HG03175 (cell line): ENCODE measurements at regions not wholly inside any gene's neighbourhood (a gene's known extent, or its start where the extent isn't known, plus 50 kb on each side); places are given as distances from the start of the nearest gene placed in this dataset.
"Not testable (repeated sequence)": the region's sequence is repeated elsewhere in the genome, so short reads cannot be mapped to it uniquely, and the experiment has no call there.

Experiments
- ATAC-seq: cut with Tn5 transposase; IDR thresholded peaks from one replicate; pipeline ENCODE4 v1.9.1; 2021; ENCODE audit warnings: mild to moderate bottlenecking, moderate library complexity; ENCODE audit not compliant: unreplicated experiment

DNA sequence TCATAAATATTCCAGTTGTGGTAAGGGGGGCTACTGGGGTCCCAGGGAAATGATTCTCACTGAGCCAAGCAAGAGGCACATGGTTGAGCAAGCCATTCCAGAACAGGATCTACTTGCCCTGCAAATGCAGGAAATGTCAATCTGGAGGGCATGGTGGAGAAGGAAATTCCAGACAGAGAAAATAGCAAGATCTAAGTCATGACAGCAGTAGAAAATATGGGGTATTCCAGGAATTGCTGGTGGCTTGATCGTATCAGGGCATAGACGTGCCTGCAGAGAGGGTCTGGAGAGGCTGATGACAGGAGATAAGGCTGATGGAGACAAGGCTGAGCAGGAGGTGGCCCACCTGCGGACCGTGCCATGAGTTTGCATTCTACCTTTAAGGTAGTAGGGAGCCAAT is 566.3 kb upstream of the CADM1 start:
- ATAC-seq, result no peak

DNA sequence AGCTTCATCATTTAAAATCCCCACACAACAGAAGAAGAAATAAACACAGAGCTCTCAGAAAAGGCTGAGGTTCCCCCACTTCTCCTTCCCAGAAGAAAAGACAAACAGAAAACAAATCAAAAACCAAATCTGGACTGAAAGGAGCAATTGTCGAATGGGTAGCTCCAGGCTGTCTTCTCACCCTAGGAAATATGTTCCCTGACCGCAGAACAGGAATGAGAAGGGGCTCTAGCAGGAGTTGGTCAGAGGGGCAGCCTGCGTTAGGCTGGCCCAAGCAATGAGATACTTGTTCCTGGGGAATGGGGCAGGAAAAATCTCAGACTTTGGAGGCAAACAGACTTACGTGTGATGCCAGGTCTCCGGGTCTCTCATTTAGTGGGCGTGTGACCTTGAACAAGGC is 562.6 kb upstream of the CADM1 start:
- no peak for ATAC-seq

DNA sequence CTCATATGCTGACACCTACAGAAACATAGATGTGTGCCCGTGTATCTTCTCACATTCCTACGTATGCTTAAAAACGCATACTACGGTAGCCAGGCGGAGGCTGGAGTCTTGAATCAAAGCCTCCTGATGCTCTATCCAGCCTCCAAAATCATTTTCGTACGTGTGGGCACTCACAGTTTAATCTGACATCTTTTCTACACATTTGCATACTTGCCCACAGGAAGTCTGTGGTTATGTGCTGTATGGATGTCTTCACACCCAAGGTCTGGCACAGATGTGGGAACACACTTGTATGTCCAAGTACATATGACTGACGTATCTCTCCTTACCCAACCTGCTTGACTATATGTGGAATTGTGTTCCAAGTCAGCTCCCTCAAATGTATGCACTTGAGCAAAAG is 561.8 kb upstream of the CADM1 start:
- ATAC-seq, result peak; percentile 56

DNA sequence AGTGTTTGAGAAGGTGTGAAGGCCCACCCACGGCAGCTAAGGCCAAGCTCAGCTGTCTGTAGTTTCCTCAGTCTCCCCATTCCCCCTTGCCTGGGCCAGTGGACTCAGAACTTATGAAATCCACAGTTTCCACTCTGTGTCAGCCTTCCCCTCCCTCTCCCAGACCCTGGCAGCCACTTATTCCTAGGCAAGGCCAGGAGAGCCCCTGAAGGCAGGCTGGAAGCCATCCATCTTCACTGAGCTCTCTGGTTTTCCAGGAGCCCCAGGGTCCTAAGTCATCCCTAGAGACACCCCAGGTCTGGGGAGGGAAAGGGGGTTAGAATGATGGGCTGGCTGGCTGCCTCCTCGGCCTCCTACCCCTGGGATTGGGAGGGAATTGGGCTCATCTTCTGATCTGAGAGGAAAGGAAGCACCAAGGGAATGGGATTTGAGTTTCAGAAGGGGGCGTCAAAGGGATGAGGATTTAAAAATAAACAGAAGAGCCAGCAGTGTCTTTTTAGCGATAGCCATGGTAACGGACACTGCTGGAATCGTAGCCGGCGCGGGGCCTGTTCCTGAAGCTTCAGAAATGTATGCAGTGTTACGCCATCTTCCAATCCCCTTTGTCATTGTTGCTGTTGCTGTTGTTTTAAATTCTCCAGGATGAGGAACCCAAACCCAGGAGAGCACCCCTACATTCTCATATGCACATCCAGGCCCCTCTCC is 561.1 kb upstream of the CADM1 start:
- no peak for ATAC-seq

DNA sequence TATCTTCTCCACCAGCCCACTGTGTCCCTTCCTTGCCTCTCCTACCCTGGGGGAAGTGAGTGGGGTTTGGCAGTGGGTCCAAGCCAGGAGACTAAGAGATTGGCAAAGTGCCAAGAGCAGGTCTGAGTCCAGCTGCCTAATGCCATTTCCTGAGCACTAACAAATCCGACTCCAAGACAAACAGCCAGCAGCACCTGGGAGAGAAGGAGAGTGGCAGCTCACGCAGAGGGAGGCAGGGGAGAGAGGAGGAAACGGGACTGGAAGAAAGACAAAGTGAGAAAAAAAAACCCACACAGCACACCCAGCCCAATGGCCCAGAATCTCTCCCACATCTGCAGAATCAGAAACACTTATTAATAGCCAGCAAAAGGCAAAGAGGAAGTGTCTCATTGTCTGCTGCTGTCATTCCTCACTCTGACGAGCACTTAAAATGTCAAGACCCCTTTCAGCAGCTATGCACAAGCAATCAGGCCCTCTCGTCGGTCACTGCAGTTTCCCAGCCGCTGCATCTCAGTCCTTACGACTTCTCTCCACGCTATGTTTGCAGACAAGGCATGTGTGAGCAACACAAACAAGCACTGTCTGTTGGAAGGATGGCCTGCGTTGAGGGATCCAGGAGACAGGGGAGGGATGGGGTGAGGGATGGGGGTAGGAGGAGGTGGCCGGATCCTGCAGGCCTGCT is 558.4 kb upstream of the CADM1 start:
- ATAC-seq, result no peak

DNA sequence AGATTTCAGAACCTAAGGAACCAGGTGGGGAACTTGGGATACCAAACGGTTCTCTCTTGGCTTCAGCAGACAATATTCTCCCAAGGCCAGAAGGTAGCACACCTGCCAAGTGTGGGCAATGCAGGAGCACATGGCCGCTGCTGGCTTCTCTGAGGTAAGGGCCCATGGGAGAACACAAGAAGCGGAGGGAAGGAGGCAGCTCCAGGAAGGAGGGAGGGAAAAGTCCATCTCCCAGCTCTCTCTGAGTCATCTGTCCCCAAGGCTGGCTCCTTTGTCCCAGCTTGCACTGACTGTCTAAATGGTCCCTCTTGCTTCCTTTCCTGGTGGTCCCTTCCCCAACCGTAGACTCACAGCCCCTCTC is 557.9 kb upstream of the CADM1 start:
- ATAC-seq, result no peak

DNA sequence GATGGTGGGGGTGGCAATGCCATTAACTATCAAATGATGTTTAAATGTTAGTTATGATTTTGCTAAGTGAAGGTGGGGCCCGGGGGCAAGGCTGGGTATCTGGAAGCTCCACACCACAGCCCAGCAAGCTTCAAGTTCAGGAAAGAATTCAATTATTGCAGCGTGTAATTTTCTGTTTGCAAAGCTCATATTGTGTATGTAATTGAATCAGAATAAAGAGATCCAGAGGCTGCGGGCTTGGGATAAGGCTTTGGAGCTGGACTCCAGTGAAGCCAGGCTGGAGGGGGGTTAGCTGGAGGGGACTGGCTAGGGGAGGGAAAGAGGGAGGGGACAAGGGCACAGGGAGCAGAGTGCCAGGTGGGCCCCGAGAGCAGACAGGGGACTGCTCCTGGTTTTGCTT is 557.1 kb upstream of the CADM1 start:
- no peak for ATAC-seq

DNA sequence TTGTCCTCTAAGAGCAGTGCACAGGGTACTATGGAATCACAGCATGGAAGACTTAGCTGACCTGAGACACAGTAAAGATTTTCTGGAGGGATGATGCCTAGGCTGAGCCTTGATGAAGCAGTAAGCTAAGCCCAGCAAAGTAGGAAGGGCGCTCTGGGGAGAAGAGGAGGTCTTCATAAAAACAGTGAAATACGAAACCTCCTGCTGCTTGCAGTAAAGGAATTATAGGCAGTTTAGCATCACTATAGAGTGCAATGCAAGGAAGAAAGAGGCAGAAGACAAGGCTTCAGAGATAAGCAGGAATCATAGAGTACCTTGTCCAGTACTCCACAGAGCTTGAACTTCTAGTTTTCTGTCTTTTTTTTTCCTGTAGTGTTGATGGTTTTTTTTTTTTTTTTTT is 555.7 kb upstream of the CADM1 start:
- ATAC-seq, result no peak

DNA sequence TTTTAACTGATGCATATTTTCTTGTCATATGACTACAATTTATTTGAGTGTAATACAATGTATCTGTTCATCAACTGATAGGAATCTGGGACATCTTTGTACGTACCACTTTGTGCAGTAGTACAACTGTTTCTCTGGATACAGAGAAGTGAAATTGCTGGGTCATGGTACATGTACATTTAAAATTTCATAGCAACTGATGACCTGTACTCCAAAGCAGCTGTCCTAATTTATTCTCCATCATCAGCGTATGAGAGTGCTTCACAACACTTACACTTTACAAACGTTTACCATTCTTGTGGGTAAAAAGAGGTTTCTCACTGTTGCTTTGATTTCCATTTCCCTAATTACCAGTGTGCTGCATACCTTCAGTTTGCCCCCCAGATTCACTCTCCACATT is 552.8 kb upstream of the CADM1 start:
- ATAC-seq, result no peak

DNA sequence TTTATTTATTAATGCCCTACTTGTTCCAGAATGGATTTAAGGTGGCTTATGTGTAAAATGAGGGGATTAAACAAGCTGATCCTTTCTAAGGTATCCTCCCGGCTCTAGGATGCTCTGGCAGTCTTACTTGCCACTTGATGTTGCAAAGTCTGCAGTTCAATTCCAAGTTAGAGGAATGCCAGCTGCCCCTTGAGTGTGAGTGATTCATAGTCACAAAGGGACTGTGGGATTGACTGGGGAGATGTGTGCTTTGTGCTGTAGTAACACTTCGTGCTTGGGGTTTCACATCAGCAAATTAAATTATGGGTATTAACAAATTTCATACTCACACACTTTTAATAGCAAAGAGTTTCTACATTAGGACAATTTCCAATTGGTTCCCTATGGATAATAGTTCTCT is 550.8 kb upstream of the CADM1 start:
- ATAC-seq, result no peak

DNA sequence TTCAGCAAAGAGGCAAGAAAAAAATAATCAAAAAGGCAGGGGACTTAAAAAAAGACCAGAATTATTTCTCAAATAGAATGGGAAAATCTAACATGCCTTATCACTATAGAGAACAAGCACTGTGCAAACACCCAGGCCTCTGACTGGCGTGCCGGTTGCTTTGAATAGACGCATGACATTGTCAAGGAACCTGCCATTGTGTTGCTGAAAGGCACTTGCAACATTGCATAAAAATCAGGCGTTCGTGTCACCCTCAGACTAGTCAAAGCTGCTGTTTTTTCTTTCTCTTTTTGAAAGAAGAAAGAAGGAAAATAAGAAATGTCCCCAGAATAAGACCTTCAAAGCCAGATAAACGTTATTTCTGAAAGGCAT is 549.3 kb upstream of the CADM1 start:
- no peak for ATAC-seq

DNA sequence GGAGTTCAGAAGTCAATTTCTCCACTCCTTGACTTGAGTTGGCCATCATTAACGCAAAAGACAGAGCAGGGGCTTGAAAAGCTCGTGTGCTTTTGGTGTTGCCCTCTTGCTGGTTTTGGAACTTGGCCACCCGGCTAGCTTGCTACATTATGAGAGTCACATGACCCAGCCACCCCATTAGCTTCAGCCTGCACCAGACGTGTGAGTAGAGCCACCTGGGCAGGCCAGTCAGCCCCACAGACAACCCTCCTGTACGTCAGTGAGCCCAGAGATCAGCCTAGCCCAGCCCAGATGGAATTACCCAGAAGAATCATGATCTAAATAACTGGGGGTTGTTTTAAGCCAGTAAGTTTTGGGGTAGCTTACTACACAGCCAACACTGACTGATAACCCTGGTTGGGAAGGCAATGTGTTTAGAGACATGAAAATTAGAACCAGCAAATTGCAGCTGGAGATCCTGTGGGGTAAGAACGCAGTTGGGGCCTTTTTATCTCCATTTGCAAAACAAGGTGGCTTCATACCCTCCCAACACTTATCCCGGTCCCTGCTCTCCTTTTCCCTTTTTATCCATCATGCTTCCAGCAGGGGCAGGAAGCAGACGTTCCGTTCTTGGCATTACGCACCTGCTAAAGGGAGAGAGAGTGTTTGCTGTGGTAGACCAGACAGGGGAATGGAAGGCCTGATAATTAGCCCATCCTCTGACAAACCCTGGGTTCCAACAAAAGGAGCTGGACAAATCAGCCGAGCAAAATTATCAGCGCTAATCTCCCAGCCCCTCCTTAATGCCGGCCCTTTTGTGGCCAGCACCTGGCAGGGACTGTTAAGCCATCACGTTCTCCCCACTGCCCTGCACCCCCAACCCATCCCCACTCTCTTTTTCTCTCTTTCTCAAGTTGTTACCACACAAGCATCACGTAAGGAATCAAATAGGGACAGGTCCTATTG is 548.7 kb upstream of the CADM1 start:
- no peak for ATAC-seq

DNA sequence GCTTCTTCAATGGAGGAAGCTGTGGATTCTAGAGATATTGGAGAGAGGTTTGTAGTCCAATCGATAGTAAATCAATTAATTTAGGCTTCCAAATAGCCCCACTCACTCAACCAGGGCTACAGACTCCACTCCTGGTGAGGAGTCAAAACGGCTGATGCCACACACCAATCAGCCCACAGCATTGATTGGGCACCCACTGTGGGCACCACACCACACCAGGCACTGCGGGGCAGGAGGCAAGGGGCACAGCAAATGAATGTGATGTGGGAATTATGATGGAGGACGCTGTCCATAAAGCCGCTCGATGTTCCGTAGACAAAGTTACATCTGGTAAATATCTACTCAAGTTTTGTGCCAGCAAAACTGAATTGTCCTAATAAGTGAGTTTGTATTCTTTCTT is 547.3 kb upstream of the CADM1 start:
- no peak for ATAC-seq

DNA sequence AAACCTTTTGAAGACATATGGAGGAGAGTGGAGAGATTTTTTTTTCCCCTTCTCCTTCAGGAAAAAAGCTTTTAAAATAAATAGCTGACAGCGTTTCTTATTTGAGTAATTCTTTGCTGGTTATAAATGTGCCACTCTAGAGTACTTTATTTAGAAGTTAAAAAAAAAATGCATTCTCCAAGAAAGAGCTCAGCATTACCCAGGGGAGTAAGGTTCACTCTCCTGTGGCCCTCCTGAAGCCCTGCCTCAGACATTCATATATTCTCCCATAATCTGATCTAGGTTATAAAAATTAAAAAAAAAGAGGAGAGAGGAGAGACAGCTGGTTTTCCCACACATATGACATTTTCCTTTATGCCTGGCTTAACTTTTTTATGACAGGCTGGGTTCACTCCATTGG is 545.2 kb upstream of the CADM1 start:
- ATAC-seq, result no peak

DNA sequence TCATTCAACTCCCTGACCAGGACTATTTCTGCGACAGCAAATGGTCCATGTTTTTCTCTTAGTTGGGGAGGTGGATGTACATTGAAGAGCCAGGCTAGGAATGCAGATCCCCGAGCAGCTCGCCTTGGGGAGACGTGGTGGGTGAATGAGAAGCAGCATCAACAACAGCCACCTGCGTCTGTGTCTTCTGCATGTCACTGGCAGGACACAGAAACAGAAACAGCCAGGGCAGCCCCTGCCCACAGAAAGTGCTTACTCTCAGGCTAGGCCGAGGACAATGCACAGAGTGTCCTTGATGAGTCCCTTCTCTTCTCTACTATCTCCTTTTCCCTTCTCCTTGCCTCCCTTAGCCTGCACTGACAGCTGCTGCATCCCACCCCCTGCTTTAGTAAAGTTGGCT is 541.9 kb upstream of the CADM1 start:
- no peak for ATAC-seq

DNA sequence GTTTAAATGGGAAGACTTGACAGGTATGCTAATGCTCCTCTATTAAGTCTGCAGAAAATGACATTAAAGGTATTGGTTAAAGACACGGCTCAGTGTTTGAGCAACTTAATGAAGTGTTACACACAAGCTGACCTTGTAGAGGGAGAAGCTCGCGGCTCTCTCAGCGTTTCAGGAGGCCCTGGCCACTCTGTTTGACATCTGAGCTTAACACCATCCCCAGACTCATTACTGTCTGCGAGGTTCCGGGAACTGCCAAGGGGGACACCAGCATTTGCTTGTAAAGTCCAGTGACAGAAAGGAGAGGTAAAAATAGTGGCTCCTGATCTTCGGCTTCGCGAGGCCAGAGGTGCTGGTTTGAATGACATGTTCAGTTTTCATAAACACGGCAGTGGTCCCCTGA is 540.7 kb upstream of the CADM1 start:
- ATAC-seq, result no peak

DNA sequence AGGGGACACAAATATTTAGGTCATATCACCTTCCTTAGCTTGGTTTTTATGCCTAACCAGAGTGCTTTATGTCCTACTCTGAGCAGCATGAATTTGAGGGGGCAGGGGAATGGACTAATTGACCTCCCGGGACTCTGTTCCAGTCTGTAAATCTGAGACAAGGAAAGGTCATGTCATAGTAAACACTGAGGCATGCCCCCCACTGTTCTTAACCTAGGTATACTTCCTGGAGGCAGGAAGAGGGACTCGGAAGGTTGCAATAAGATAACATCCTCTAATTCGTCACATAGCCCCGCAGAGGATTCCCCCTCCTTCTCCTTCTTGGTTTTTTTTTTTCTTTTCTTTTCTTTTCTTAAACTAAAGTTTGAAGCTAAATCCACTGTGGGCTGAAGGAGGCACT is 540.3 kb upstream of the CADM1 start:
- no peak for ATAC-seq

DNA sequence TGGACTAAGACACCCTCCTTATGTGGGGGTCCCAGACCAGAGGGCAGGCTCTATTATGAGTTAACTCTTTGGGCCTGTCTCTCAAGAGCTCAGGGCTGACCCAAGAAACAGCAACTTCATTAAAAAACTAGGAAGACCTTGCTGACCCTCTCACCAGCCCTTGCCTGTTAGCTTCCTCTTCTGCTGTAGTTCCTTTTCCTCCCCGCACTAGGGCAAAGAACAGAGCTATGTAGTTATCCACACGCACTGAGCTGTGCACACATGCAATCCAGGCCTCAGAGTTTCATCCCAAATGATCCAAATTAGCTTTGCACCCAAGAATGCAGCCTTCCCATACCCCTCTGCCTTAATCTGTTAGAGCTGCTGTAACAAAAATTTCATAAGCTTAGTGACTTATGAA is 539.6 kb upstream of the CADM1 start:
- ATAC-seq, result no peak

DNA sequence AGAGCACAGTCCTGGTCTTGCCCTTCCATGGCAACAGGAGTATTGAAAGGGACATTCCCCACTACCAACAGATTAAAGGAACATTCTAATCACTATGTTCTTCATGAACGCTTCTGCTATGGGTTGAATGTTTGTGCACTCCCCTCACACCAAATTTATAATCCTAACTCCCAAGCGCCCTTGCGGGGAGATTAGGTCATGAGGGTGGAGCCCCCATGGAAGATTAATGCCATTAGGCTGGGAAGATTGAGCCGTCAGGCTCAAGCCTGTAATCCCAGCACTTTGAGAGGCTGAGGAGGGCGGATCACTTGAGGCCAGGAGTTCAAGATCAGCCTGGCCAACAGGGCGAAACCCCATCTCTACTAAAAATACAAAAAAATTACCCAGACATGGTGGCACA is 538.8 kb upstream of the CADM1 start:
- not testable (repeated sequence) for ATAC-seq

DNA sequence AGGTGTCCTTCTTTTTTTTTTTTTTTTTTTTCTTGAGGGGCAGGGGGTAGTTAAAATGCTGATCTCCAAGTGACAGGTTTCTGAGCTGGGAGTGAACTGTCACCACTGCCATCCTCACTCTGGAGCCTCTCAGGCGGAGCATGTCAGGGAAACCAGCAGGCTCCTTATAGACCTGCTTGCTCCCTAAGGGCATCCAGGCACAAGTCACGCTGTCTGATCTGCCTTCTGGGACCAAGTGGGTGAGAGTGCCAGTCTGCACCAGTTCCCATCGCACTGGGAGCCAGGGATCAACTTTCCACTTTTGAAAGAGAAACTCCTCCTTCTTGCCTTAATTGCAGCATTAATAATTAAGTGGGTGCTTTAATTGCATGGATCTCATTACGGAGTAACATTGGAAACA is 537.9 kb upstream of the CADM1 start:
- no peak for ATAC-seq

DNA sequence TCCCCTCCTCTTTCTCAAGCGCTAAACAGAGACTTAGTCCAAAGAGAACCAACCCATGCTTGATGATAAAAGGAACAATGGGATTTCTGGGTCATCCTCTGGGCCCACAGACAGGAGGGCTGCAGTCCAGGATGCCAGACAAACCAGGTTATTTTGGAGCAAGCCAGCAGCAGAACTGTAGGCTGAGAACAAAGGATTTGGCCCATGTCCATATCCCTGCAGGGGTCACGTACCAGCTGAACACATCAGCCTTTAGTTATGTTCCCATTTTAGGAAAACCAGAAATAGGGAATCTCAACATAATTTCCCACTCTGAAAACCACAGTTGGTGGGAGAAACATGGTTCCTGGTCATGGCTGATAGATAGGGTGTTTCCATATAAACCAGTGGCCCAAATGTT is 533.6 kb upstream of the CADM1 start:
- no peak for ATAC-seq

DNA sequence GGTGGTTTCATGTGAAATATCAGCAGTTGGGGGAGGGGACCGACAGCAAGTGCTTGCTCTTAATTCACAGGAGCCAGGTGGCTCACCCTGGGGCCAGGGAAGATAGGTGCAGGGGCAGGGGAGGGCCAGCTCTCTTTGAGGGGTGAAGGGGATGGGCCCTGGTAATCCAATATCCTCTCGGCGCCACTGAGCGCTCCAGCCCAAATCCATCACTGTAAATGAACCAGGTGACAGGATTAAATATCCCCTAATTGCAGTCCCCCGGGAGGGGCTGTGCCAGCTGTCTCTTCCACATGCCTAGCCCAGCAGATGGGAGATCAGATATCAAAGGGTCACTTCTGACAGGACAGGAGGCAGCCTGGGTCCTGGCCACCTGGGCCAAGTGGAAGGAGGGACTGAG is 531.8 kb upstream of the CADM1 start:
- no peak for ATAC-seq
